Fibroblast of skin of left quadriceps (primary cell): ENCODE measurements at regions not wholly inside any gene's neighbourhood (a gene's known extent, or its start where the extent isn't known, plus 50 kb on each side); places are given as distances from the start of the nearest gene placed in this dataset.
A peak's percentile ranks its signal among the peaks of the same experiment; 100 is the strongest.

Experiments
- DNase-seq, 2 experiments: peaks; one replicate each; pipeline ENCODE4 v3.0.0-alpha.2; 2013; ENCODE audit warnings: low read depth in 2 of 2

DNA sequence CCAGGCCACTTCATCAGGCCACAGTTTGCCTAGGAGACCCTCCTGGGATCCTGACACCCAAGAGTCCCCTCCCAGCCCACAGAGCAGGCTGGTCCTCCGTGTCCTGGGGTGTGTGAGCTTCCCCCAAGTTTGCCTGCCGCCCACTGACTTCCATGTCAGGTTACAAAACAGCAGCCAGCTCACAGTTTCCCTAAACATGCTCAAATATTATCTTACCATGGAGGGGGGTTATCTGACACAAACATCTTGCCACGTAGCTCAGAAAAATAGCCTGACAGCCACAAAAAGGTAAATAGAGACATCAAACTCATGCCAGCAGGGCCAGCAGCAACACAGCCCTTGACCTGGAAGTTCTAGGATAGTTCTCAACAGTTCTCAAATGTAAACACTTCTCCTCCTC is 346.5 kb downstream of the TNS1 start:
- no peak for DNase-seq

DNA sequence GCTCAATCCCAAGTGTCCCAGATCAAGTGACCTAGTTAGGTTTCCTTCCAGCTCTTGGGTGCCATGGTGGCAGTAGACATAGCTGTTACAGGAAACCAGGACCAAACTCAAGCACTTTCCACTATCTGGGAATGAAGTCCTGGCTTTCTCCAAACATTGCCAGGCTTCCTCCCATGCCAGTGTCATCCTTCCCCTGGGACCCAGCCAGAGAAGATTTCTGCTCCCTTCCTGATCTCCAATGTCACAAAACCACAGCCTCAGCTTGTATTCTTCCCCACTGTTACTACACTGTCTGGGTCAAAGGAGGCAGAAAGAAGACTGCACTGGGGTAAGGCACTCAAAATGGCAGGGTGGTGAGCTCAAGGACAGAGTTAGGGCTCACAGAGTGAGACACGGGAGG is 347.1 kb downstream of the TNS1 start:
- no peak for DNase-seq

DNA sequence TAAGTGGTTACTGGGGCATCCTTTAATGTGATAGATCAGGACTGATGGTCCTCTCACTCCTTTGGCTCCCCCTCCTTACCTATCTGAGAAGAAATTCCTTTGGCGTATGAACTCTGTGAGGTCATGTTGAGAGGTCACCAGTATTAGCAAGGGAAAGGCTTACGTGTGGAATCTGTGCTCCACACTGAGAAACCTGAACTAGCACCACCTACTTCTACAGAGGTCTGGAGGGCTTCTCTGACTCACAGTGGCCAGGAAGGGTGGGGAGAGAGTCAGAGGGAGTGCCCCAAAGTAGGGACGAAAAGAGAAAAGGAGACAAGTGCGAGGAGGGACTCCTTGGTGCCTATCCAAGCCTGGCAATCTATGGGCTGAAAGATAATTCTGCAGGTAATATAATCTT is 348.6 kb downstream of the TNS1 start:
- no peak for DNase-seq

DNA sequence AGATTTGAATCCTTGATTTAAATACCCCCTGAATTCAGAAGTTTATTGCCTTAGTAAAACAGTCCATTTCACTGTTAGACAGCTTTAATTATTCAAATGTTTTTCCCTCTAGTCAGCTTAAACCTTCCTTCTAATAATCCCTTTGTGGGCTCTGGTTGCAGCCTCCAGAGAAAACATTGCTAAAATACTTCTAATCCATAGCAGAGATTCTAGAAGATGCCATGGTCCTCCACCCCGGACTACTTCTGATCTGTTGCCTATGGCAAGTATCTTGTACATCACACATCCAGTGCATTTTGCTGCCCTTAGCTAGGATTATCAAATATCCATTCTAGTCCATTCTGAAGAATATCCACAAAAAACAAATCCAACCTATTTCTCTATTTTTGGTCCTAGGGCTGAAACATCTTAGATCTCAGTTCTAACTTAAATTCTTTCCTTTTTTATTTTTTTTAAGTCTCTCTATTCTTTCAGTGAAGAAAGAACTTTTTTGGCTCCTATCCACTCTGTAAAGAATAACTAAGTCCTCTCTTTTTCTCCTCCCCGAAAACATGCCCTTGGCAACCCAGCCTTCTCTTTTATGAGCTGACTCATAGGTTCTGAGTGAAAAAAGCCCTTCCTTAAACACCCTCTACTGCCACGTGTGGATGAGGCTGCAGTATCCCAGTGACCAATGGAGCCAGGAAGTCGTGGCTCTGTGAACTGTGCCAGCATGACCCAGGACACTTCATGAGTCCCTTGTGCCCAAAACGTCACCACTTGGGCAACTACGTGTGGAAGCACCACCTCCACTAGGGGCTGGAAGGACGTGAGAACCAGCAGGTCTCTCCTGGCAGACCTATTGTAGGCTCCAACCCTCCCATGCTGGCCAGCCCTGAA is 349.8 kb downstream of the TNS1 start:
- peak; percentile 80 for DNase-seq

DNA sequence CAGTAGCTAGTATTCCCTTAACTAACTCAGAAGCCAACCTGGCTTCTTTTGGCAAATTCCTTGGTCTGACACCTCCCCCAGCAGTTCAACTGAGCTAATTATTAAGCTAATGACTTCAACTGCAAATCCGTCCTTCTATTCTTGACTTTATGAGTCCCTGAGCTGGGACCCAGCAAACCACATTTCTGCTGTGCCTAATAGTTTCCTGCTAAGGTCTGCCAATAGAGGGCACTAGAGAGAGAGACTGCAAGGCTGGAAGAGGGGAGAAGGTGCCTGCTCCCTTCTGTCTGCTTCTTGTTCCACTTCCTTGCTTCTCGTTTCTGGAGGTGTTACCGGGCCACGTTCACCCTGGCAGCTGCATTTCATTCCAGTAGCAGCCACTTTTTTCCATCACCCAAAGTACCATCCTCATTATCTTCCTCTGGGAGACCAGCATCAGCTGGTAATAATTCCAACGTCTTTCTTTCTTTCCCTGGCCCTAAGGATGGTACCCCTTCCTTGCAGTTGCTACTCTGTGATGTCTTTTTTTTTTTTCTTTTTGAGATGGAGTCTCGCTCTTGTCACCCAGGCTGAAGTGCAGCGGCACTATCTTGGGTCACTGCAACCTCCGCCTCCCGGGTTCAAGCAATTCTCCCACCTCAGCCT is 352.0 kb downstream of the TNS1 start:
- DNase-seq = peak in 1 of 2 experiments; percentile 44

DNA sequence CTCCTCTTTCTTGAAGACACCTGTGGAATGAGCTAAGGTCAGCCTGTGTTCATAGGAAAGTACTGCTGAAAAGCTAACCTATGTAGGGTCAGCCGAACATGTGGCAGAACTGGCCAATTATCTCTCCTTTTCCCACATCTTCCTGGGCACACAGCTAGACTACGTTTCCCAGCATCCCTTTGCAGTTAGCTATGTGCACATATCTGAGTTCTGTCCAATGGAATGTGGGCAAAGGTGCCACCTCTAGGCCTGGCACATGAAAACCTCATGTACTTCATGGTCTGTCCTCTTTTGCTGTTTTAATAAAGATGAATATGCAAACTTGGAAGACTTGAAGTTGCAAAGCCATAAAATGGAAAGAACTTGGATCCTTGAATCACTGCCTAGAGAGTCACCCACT is 352.6 kb downstream of the TNS1 start:
- DNase-seq = no peak

GRCh38 chr2:217647925-217648324 is 354.9 kb downstream of the TNS1 start:
- no peak for DNase-seq

GRCh38 chr2:217647226-217647625 is 355.6 kb downstream of the TNS1 start:
- no peak for DNase-seq

- DNase-seq = peak; percentile 30 to 34
Observed at GRCh38 chr2:217645896-217646295, 356.9 kb downstream of the TNS1 start.

- no peak for DNase-seq
Observed at GRCh38 chr2:217643789-217644301, 358.9 kb downstream of the TNS1 start.

- no peak for DNase-seq
Observed at GRCh38 chr2:217642944-217643343, 359.9 kb downstream of the TNS1 start.

DNA sequence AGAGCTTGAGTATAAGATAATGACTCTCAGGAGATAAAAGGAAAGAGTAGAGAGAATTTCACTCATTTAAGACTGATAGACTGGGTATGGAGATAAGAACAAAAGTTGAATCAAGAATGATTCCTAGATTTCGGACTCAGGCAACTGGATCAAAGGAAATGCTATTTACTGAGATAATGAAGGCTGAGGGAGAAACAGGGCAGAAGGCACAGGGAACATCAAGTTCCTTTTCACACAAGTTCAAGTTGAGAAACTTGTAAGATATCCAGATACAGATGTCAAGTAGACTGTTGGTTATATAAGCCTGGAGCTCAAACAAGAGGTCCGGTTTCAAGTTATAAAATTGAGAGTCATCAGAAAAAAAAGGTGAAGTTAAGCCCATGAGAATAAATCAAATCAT is 360.8 kb downstream of the TNS1 start:
- no peak for DNase-seq

DNA sequence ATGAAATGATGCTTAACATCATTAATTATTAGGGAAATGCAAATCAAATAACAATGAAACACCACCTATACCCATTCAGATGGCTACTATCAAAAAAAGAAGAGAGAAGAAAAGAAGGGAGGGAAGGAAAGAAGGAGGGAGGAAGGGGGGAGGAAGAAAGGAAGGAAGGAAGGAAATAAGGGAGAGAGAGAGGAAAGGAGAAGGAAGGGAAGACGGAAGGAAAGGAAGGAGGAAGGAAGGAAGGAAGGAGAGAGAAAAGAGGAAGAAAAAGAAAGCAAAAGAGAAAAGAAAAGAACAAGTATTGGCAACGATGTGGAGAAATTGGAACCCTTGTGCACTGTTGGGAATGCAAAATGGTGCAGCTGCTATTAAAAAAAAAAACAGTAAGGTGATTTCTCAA is 363.3 kb downstream of the TNS1 start:
- no peak for DNase-seq

GRCh38 chr2:217638533-217638932 is 364.3 kb downstream of the TNS1 start:
- DNase-seq = no peak

DNA sequence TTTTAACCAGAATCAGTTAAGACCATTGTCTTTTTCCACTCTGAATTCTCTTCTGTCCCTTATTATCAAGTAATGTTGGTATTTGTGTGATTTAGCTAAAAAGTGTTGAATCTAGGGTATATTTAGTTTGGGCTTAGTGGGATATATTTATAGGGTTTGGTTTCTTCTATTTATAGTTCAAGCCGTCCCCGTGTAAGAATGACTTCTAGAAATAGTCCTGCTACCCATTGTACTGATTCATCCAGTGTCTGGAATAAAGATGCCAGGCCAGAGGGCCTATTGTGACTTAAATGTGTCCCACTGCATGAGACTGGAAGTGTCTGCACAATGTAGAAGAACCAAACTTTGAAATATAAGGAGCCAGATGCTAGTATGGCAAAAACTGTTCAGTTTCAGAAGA is 364.8 kb downstream of the TNS1 start:
- no peak for DNase-seq

GRCh38 chr2:217636991-217637561 is 365.7 kb downstream of the TNS1 start:
- DNase-seq = no peak

GRCh38 chr2:217636578-217636977 is 366.2 kb downstream of the TNS1 start:
- no peak for DNase-seq

GRCh38 chr2:217634871-217635270 is 367.9 kb downstream of the TNS1 start:
- DNase-seq = no peak

GRCh38 chr2:217632043-217632442 is 370.8 kb downstream of the TNS1 start:
- DNase-seq = no peak

GRCh38 chr2:217631115-217631514 is 371.7 kb downstream of the TNS1 start:
- no peak for DNase-seq

DNA sequence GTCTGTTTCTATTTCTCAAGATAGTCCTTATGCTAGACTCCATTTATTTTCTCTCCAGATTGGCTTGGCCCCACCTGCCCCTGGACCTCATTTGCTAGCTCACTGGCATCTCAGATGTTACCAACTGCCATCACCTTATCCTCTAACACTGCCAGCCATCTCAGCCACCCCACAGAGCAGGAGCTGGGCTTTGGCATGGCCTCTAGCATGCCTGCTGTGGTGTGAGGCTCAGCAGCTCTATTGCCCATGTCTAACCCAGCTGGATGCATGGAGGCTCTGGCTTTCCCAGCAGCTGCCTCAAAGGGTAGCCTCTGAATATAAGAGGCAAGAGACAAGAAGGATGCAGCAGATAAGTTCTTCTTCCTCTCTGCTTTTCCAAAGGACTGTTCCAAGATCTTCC is 373.4 kb downstream of the TNS1 start:
- DNase-seq = no peak

GRCh38 chr2:217628061-217628460 is 374.7 kb downstream of the TNS1 start:
- no peak for DNase-seq

DNA sequence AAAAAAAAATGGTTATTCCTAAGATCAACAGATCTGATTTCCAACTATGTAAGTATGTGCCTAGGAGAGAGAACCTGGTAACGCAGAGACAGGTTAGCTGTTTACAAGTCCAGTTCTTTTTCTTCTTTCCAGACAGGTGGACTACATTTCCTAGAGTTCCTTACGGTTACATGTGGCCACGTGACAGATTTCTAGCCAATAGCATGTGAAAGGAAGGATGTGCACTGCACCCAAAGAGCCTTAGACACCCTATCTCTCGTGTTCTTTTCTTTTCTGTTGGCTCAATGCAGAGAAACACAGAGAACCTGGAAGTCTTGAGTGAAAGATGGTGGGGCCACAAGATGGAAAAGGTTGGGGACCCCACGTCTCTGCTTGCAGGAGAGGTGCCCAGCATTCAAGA is 375.9 kb downstream of the TNS1 start:
- DNase-seq = no peak
